OCI-LY3 (cell line): ENCODE measurements at regions not wholly inside any gene's neighbourhood (a gene's known extent, or its start where the extent isn't known, plus 50 kb on each side); places are given as distances from the start of the nearest gene placed in this dataset.

Source experiments
- H2AFZ ChIP-seq: fragments of 200-600, 300-600 bp; shearing (Covaris generic); 2 replicates; pipeline ENCODE4 v1.6.0; 2014; ENCODE audit warnings: antibody characterized with exemption, low read depth, low read length
- H3K27ac ChIP-seq: fragments of 200-600, 300-600 bp; sonication (generic); 2 replicates; pipeline ENCODE4 v1.5.1; 2014; ENCODE audit warnings: mild to moderate bottlenecking, low read length, moderate library complexity, mixed read lengths
- H3K27me3 ChIP-seq: fragments of 200-600, 300-600 bp; sonication (generic); 2 replicates; pipeline ENCODE4 v1.6.1; 2014; ENCODE audit warnings: low read depth, low read length, mixed read lengths
- H3K36me3 ChIP-seq: fragments of 200-600, 300-600 bp; sonication (generic); replicated peaks from 2 replicates; pipeline ENCODE3; 2014; ENCODE audit warnings: low read depth, low read length, mixed read lengths
- H3K4me1 ChIP-seq: fragments of 300-600, 200-600 bp; sonication (generic); 2 replicates; pipeline ENCODE4 v1.6.1; 2014; ENCODE audit warnings: low read length, mixed read lengths
- H3K4me2 ChIP-seq: fragments of 200-600, 300-600 bp; sonication (generic); 2 replicates; pipeline ENCODE4 v1.6.1; 2014; ENCODE audit warnings: low read length, mixed read lengths
- H3K4me3 ChIP-seq: fragments of 300-600, 200-600 bp; sonication (generic); 2 replicates; pipeline ENCODE4 v1.5.1; 2014; ENCODE audit warnings: antibody characterized with exemption, mild to moderate bottlenecking, low read length, moderate library complexity
- H3K79me2 ChIP-seq: fragments of 300-600, 200-600 bp; shearing (Covaris generic); 2 replicates; pipeline ENCODE4 v1.6.1; 2014; ENCODE audit warnings: mild to moderate bottlenecking, low read length, mixed read lengths
- H3K9ac ChIP-seq: fragments of 300-600, 200-600 bp; shearing (Covaris generic); 2 replicates; pipeline ENCODE4 v1.6.0; 2014; ENCODE audit warnings: mild to moderate bottlenecking, low read length, moderate library complexity
- H3K9me3 ChIP-seq: fragments of 200-600, 300-600 bp; shearing (Covaris generic); 2 replicates; pipeline ENCODE4 v1.6.1; 2014; ENCODE audit warnings: low read length, mixed read lengths; ENCODE audit not compliant: insufficient read depth
- H4K20me1 ChIP-seq: fragments of 200-600, 300-600 bp; sonication (generic); 2 replicates; pipeline ENCODE4 v1.6.1; 2016; ENCODE audit warnings: low read length, mixed read lengths; ENCODE audit not compliant: insufficient read depth
- CTCF ChIP-seq: fragments of 200-600, 300-600 bp; sonication (generic); IDR thresholded peaks from 2 replicates; pipeline ENCODE4 v1.5.1; 2014; ENCODE audit warnings: antibody characterized with exemption, low read length, low read depth
- EZH2phosphoT487 ChIP-seq: fragments of 200-600 bp; shearing (Covaris generic); IDR thresholded peaks from 2 replicates; pipeline ENCODE4 v1.6.1; 2018; ENCODE audit warnings: antibody characterized with exemption, mixed run types, low read depth

GRCh38 chr20:22455259-22455658 is 129.1 kb downstream of the FOXA2 start:
- H3K9me3 ChIP-seq = no peaks in the 10 kb centered on the region
- no peaks in the 10 kb centered on the region for H4K20me1 ChIP-seq
- H3K4me3 ChIP-seq = no peak overlapping the region
- no peak overlapping the region for H3K4me2 ChIP-seq
- H2AFZ ChIP-seq = no peak overlapping the region
- no peaks in the 10 kb centered on the region for H3K79me2 ChIP-seq
- TF ChIP-seq CTCF (no peak), EZH2phosphoT487 (no peak)
- H3K9ac ChIP-seq = no peak overlapping the region
- H3K27ac ChIP-seq = no peak overlapping the region
- H3K27me3 ChIP-seq = peaks cover 8% of the 10 kb centered on the region; the same call in 1 of the 2 replicates
- no peaks in the 10 kb centered on the region for H3K36me3 ChIP-seq
- H3K4me1 ChIP-seq = no peaks in the 10 kb centered on the region

GRCh38 chr20:22453244-22454080 is 130.9 kb downstream of the FOXA2 start:
- H3K9ac ChIP-seq = no peak overlapping the region
- H3K36me3 ChIP-seq = no peaks in the 10 kb centered on the region
- no peaks in the 10 kb centered on the region for H3K79me2 ChIP-seq
- no peaks in the 10 kb centered on the region for H3K4me1 ChIP-seq
- H3K4me3 ChIP-seq = no peak overlapping the region
- no peak overlapping the region for H3K27ac ChIP-seq
- H3K27me3 ChIP-seq = peaks cover 8% of the 10 kb centered on the region; the same call in 1 of the 2 replicates
- no peak overlapping the region for H2AFZ ChIP-seq
- no peak overlapping the region for H3K4me2 ChIP-seq
- H4K20me1 ChIP-seq = no peaks in the 10 kb centered on the region
- TF ChIP-seq EZH2phosphoT487 (no peak), CTCF (peak; percentile 41)
- no peaks in the 10 kb centered on the region for H3K9me3 ChIP-seq

- no peak overlapping the region for H2AFZ ChIP-seq
- no peak overlapping the region for H3K9ac ChIP-seq
- H3K79me2 ChIP-seq = no peaks in the 10 kb centered on the region
- TF ChIP-seq EZH2phosphoT487 = no peak
- no peaks in the 10 kb centered on the region for H3K4me1 ChIP-seq
- no peaks in the 10 kb centered on the region for H4K20me1 ChIP-seq
- H3K27ac ChIP-seq = no peak overlapping the region
- H3K4me2 ChIP-seq = no peak overlapping the region
- no peaks in the 10 kb centered on the region for H3K36me3 ChIP-seq
- H3K9me3 ChIP-seq = no peaks in the 10 kb centered on the region
- H3K27me3 ChIP-seq = peaks cover 8% of the 10 kb centered on the region; the same call in 1 of the 2 replicates
- H3K4me3 ChIP-seq = no peak overlapping the region
Observed at GRCh38 chr20:22452442-22453011, 131.8 kb downstream of the FOXA2 start.

GRCh38 chr20:22450537-22450936 is 133.8 kb downstream of the FOXA2 start:
- H3K4me2 ChIP-seq = no peak overlapping the region
- H3K27me3 ChIP-seq = 0 out of 2 replicates have a peak, but pooled peaks cover 4% of the 10 kb centered on the region
- H2AFZ ChIP-seq = no peak overlapping the region
- TF ChIP-seq CTCF (no peak), EZH2phosphoT487 (no peak)
- no peaks in the 10 kb centered on the region for H3K4me1 ChIP-seq
- H3K9ac ChIP-seq = no peak overlapping the region
- no peaks in the 10 kb centered on the region for H3K79me2 ChIP-seq
- H3K27ac ChIP-seq = no peak overlapping the region
- no peaks in the 10 kb centered on the region for H3K36me3 ChIP-seq
- no peaks in the 10 kb centered on the region for H3K9me3 ChIP-seq
- no peak overlapping the region for H3K4me3 ChIP-seq
- H4K20me1 ChIP-seq = no peaks in the 10 kb centered on the region
